NOMO-1 treated with DMSO at 0.1 percent for 48 hours (cell line): ENCODE measurements at regions not wholly inside any gene's neighbourhood (a gene's known extent, or its start where the extent isn't known, plus 50 kb on each side); places are given as distances from the start of the nearest gene placed in this dataset.

Source experiments
- DNase-seq: peaks from one replicate; lab custom pipeline; 2025; ENCODE audit not compliant: unreplicated experiment; lab: John Stamatoyannopoulos, UW

DNA sequence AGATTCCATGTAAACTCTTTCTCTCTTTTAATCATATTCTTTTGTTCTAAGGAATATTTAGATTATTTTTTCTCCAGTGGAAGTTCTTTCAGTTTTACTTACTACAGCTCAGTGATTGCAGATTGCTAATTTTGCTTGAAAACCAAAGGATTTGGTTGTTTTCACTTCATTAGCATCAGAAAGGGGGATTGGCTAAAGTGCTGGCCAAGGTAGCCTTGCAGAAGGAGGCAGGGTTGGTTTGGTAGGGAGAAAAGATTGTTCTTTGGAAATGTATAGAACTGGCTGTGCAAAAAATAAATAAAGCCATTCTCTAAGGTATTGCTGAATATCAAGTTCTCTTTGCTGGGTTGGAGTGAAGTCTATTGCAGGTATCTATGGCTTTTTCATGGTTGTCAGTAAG, 92.6 kb downstream of the FAT3 start:
- DNase-seq, result no peak

DNA sequence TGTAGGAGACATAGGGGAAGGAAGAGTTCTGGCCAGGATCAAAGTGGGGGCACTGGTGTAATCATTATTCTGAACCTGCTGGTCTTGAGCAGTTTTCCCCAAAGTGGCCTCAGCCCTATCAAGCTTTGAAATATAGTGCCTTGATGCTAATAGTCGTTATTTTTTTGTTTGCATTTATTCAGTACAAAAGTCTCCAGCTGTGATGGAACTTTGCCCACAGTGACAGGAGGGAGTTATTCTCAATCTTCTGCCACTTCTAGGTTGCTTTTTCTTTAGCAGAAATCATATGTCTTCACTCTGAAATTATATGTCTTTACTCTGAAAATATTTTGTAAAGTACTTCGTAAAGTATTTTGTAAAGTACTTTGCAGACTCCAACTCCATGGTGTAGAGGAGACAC, 93.1 kb downstream of the FAT3 start:
- DNase-seq, result no peak

DNA sequence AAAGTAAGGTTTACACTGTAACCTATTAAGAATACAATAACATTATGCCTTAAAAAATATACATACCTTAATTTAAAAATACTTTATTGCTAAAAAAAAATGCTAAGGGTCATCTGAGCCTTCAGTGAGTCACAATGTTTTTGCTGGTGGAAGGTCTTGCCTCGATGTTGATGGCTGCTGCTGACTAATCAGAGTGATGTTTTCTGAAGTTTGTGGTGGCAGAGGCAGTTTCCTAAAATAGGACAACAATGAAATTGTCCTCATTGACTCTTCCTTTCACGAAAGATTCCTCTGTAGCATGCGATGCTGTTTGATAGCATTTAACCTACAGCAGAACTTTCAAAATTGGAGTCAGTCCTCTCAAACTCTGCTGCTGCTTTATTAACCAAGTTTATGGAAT, 97.6 kb downstream of the FAT3 start:
- no peak for DNase-seq

DNA sequence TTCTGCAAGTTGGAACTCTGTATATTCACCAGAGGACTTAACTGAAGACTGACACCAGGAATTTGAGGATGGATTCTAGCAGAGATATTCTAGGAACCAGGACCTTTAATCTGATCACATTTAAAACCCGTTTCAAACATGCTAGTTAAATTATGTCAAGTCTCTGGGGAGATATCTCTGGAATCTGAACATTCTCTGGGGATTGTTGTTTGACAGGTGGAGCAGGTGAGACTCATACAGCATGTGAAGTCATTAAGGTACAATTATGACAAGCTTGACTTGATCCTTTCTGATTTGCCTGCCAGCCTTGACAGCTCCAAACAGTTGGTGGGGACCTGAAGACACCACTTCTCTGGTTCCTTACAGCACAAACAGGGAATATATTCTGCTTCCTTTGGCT, 100.3 kb downstream of the FAT3 start:
- no peak for DNase-seq

DNA sequence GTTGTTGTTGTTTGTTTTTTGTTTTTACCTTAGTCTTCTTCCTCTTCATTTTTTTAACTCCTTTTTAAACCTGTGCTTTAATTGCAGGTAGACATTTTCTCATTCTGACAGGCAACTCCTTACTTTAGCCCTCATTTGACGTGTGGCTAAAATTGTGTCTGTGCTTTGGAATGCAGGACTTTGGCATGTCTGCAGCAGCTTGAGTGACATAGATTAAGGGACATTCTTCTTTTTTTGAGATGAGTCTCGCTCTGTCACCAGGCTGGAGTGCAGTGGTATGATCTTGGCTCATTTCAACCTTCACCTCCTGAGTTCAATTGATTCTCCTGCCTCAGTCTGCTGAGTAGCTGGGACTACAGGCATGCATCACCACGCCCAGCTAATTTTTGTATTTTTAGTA, 100.8 kb downstream of the FAT3 start:
- no peak for DNase-seq

DNA sequence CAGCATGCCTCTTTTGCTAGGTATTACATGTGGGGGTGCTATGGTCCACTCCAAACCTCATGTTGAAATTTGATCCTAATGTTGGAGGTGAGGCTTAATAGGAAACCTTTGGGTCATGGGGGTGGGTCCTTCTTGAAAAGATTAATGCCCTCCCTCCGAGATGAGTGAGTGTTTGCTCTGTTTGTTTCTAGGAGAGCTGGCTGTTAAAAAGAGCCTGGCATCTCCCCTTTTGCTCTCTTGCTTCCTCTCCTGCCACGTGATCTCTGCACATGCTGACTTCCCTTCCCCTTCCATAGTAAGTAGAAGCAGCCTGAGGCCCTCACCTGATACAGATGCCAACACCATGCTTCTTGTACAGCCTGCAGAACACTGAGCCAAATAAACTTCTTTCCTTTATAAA, 104.5 kb downstream of the FAT3 start:
- DNase-seq, result no peak

DNA sequence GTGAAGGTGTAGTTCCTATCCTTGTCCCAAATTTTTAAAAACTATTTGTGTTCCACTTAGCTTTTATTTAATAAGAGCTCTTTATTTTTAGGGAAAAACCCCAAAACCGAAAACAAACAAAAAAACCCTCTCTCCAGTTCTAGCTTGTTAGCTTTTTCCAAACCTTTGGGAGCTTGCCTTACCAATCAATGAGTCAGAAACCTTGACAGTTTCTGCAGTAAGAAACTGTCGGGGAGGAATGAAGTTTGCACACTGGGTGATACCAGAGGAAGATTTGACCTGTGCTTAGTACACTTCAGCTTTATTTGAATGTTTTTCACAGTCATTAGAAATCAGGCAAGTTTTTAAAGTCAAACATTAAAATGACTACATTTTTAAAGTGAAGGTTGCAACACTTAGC, 105.0 kb downstream of the FAT3 start:
- DNase-seq, result no peak

DNA sequence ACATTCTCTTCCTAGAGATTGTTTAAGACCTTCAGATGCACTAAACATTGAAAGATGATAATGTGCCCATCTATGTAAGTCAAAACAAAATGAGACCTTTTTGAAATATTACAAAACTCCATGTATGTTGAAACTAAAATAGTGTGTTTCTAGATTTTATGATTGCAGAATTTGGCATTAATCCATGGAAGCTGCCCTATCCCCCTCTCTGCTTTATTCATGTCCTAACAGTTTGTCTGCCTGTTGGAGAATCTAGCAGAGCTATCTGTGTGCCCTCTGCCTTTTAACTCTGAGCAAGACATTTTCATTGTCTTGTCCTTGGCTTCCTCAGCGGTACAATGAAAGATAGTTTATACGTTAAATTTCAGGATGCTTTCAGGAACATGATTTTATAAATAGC, 105.5 kb downstream of the FAT3 start:
- DNase-seq, result no peak

DNA sequence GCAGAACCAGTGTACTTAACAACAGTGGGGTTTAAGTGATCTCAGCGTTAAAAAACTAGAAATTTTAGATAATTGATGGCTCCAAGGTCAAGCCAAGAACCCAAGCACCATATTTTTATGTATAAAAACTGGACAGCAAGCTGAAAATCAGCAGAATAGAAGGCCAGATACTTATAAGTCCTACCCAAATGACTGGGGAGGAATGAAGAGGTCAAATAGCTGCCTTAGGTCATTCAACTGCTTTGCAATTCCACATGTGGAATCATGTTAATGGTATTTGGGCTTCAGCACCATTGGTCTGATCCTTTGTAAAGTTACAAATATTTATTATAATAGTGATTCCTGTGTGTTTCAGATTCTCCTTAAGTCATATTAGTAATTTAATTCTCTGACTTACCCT, 108.4 kb downstream of the FAT3 start:
- no peak for DNase-seq

DNA sequence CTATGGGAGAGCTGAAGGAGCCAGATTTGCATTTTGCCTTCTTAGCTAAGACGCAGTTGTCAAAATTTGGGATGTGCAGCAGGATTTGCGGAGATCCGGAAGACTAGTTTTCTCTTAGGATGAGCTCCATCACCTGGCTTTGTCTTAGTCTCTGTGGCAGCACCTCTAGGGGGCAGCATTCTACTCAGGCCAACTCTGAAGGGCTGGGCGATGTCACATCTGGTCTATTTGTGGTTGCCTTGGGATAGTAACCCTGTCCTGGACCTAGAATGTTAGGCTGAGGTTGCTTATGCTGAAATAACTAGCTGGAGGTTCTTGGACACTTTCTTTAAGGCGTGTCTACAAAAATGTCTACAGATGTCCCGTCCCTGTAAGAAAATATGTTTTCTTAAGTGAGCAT, 116.2 kb downstream of the FAT3 start:
- DNase-seq, result no peak

DNA sequence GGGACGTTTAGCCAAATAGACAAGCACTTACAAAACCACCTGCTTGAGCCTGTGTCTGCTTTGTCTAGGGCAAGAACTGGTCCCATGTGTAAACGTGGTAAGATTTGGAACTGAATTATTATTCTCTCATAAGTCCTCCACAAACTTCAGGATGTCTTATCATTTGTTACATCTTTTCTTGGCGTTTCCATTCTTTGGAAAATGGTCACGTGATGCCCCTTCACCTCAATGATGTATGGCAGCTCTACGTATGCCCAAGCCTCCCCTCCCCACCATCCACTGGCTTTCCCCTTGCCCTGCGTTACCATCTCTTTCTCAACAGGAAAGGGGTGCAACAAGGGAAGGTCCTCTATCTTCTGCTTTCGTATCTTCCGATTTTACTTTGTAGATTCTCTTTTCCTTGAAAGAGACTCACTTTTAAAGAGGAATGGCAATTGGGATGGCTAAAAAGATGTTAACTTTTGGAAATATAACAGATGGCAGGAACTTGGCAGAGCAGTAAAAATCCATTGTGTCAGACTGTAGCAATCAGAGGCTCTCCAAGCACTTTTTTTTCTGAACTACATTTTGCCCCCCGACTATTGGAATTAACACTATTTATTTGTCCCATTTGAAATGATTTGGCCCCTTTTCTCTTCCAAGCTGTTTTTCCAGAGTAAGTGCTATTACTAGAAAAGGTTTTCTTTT, 117.6 kb downstream of the FAT3 start:
- DNase-seq, result no peak

DNA sequence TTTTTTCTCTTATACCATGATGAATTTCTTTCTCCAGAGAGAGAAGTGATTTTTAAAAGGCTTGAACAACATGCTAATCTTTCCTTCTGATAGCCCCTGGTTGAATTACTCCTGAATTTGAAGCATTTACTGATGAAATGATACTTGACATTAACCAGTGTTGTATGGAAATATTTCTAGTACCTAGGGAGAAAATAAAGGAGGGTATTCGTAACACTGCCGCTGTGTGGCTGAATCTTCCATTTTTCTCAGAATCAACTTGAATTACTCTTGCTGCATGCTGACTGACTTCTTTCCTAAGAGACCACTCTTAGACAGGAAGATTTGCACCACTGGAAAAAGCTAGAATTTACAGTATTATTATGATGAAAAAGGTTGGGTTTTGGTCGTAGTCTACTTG, 118.3 kb downstream of the FAT3 start:
- no peak for DNase-seq

DNA sequence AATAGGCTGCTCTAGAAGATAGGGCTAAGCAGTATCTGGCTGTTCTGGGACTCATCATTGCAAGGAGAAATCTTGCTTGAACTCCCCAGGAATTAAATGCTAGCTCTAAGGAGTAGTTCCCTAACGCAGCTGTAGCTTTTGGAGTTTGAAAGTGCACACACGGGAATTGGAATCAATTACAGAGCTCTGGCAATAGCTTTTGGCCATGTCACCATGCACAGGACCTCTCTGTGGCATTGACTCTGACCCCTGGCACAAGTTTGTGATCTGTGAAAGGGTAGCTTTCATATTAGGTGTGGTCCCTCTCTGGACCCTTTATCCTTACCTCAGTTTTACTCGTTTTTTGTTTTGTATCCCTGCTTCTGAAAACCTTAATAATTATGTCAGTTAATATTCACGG, 121.6 kb downstream of the FAT3 start:
- DNase-seq, result no peak

DNA sequence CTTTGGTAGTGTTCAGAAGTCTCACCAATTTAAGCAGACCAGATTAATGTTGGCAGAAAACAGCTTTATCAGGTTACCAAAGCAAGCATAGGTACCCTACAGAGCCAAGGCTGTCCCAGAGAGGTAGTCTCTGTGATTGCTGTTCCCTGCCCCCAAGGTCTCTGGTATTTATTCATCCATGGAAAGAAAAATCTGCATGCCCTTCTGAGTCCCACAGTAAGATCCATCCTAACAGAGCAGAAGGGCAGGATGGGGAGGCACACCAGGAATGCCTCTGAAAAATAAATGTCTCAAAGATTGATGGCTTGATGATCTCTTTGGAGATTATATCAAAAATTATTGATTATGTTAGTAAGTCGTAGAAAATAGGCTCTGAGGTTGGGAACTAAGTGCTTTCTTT, 122.8 kb downstream of the FAT3 start:
- no peak for DNase-seq

DNA sequence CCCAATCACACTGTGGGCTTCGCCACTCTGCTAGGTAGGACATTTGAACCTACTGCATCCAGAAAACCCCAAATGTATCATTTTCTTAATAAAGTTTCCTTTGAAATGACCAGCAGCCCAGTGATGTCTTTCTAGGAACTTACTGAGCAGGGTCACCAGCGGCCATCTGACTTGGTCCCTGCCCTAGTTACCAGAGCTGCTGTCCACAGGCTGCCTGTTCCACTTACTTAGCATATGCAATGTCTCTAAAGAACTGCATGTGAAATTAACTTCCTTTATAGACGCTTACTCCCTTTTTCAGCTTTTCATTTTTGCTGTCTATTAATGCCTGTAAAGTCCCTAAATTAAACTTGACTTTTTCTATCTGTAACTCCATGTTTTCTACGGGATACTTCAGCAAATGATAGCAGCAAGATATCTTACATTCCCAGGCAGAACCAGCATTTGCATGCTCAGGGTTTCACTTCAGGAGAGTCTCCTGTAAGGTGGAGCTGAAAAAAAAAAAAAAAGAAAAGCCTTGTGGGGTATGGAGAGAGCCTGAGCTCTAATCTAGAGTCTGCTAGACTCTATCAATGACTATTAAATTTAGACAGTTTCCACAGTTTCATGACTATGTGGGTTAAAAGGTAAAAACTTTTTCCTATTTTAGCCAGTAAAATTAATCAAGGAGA, 125.0 kb downstream of the FAT3 start:
- no peak for DNase-seq

DNA sequence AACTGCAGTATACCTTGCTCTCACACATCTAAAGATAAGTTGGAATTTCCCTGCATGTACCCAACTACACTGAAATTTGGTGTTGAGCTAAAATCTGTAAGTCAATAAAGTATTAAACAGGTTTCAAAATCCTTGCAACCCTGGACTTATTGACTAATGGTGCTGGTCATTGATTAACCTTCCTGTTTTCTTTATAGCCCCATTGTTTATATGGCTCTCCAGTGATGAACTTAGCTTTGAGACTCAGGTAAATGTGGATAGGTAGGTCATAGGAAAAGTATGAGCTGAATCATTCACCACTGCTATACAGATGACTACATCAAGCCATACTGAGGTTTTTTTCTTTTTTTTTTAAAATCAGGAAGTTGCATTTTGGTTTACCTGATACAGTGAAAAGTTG, 132.7 kb downstream of the FAT3 start:
- DNase-seq, result no peak

DNA sequence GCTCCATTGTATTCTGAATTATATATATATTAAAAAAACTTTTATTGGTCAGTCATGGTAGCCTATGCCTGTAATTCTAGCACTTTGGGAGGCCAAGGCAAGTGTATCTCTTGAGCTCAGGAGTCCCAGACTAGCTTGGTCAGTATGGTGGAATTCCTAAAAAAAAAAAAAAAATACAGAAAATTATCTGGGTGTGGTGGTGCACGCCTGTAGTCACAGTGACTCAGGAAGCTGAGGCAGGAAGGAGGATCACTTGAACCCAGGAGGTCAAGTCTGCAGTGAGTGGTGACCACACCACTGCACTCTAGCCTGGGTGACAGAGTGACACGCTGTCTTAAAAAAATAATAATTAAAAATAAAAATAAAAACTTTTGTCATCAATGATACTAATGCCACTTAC, 133.2 kb downstream of the FAT3 start:
- DNase-seq, result no peak

DNA sequence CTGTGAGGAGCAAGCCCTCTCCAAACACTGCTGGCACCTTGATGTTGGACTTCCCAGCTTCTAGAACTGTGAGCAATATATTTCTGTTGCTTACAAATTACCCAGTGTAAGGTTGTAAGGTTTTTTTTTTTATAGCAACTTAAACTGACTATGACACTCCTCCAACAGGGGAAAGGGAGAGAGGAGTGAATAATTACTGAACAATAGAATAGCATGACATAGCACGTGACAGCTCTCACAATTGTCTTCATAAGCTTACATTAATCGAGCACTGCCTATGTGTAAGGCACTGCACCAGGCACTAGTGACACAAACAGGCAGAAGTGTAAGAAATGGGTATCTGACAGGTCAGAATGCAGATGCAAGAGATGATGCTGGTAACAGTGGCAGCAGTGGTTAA, 136.9 kb downstream of the FAT3 start:
- no peak for DNase-seq

DNA sequence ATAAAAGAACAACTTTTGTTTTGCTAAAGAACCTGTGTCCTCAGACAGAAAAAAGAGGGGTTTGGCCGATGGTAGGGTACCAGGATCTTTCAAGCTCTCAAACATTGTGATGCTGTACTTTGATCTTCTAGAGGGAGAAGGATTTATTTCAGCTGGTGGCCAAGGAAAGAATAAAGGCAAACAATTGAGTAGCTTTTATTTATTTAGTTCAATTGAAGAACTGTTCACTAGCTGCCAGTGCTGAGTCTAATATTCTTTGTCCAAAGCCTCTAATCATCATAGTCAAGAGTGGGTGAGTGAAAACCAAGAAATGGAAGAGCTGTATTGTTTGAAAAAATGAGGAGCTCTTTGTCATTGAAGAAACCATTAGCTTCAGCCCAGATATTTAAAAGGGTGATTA, 138.4 kb downstream of the FAT3 start:
- DNase-seq, result no peak

DNA sequence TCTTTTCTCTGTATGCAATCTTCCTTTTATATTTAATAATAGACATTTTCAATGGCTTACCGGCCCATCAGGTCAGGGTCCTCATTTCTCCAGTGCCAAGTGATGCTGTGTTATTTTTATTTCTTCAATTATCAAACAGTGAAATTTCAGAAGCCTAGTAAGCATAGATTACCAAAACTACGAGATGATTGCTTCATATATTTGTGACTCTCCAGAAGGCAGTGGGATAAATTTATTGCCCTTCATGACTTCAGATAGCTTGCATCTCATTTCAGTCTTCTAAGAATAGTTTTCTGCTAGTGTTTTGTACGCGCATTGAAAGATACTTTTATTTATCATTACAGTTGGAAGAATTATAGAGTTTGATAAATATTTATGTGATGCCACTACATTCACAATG, 139.6 kb downstream of the FAT3 start:
- DNase-seq, result no peak

DNA sequence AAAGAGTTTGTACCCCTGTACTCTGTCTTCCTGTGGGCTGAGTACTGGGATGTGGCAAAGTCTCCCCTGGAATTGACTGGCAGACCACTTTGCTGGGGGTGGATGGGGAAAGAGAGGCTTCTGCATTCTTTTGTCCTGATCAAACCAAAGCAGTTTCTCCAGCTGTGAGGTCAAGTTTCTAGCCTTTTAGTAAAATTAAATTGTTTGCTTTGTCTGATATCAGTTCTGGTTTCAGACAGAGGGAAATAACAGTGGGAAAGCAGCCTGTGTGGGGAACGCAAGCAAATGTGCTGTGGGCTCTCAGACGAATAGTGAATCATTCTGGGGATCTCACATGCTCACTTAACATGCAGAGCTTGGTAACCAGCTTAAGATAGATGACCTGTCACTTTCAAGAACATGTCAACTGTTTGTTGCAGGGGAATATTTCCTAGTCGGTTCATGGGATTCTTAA, 151.6 kb downstream of the FAT3 start:
- no peak for DNase-seq

DNA sequence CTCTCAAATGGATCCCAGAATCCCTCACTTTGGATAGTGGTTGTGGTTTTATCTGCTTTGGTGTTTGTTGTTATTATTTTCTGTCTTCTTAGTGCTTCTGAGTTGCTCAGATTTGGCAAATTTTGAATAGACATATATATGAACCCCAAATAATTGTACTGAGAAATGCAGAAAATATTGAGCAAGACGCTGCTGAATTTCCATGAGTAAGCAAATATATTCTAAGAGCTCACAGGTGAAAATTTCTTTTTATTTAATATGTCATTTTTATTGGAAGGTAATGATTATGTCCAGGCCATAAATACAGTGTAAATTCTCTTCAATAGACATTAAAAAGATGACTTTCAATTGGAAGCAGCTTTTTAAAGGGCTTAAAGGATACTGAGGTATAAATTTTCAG, 152.1 kb downstream of the FAT3 start:
- DNase-seq, result no peak

DNA sequence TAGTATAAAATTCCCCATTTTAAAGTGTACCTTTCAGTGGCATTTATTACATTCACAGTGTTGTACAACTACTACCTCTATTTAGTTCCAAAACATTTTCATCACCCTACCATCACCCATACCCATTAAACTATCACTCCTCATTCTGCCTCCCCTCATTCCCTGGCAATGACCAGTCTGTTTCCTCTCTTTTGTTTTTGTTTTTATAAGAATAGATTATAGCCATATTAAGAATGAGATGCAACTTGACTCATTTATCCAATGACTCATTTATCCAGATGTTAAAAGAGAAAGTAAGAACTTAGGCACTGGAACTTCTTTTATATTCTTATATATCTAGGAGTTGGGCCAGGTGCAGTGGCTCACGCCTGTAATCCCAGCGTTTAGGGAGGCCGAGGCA, 156.3 kb downstream of the FAT3 start:
- no peak for DNase-seq
